A673 (cell line): ENCODE measurements at regions not wholly inside any gene's neighbourhood (a gene's known extent, or its start where the extent isn't known, plus 50 kb on each side); places are given as distances from the start of the nearest gene placed in this dataset.

Experiments used
- BruUV-seq: library from RNA; stranded (reverse); fragments of 400-500 nt; replicated peaks from 2 replicates; lab custom pipeline; 2021; lab: Mats Ljungman, UMichigan
- CTCF ChIA-PET: fragments of 300-600 bp; sonication (Branson Sonifier 250); formaldehyde crosslinking; loops from one replicate; lab custom pipeline; 2022; ENCODE audit warnings: antibody characterized with exemption; lab: Charles Lee
- POLR2A ChIA-PET: fragments of 300-600 bp; sonication (Branson Sonifier 250); formaldehyde crosslinking; loops from one replicate; lab custom pipeline; 2022; ENCODE audit warnings: antibody characterized with exemption; ENCODE audit not compliant: low non-redundant PET; lab: Charles Lee
- DNase-seq: peaks from one replicate; pipeline ENCODE4 v3.0.0-alpha.2; 2015; ENCODE audit warnings: low spot score
- H3K27ac ChIP-seq: fragments of 200-600 bp; sonication (generic); 2 replicates; pipeline ENCODE4 v1.5.1; 2016; ENCODE audit warnings: mixed run types, low read depth, mild to moderate bottlenecking, mixed read lengths, antibody characterized with exemption, low read length; ENCODE audit not compliant: poor library complexity, severe bottlenecking
- H3K27me3 ChIP-seq: fragments of 200-600 bp; sonication (generic); replicated peaks from 2 replicates; pipeline ENCODE4 v1.6.1; 2017; ENCODE audit warnings: mixed run types, low read depth, mild to moderate bottlenecking, mixed read lengths, antibody characterized with exemption, low read length; ENCODE audit not compliant: insufficient read depth, poor library complexity
- H3K36me3 ChIP-seq: fragments of 200-600 bp; sonication (generic); 2 replicates; pipeline ENCODE4 v1.6.1; 2016; ENCODE audit warnings: mixed run types, mild to moderate bottlenecking, mixed read lengths, antibody characterized with exemption, low read length; ENCODE audit not compliant: insufficient read depth, poor library complexity, severe bottlenecking
- H3K4me1 ChIP-seq: fragments of 200-600 bp; sonication (generic); 2 replicates; pipeline ENCODE4 v1.6.1; 2017; ENCODE audit warnings: mixed run types, mild to moderate bottlenecking, mixed read lengths, antibody characterized with exemption, low read length; ENCODE audit not compliant: insufficient read depth, poor library complexity, severe bottlenecking
- H3K4me3 ChIP-seq: fragments of 200-600 bp; sonication (generic); 2 replicates; pipeline ENCODE4 v1.5.1; 2016; ENCODE audit warnings: low read depth, mixed run types, mild to moderate bottlenecking, mixed read lengths, low read length; ENCODE audit not compliant: poor library complexity, severe bottlenecking
- H3K9me3 ChIP-seq: fragments of 200-600 bp; sonication (generic); 2 replicates; pipeline ENCODE4 v1.6.1; 2016; ENCODE audit warnings: mixed run types, low read depth, mild to moderate bottlenecking, mixed read lengths, antibody characterized with exemption, low read length; ENCODE audit not compliant: poor library complexity, severe bottlenecking
- CTCF ChIP-seq: fragments of 300-800, 200-600 bp; sonication (generic); conservative IDR thresholded peaks from 2 replicates; pipeline ENCODE4 v1.5.1; 2017; ENCODE audit warnings: low read depth, mild to moderate bottlenecking, antibody characterized with exemption, low read length, moderate library complexity, mixed read lengths
- EZH2 ChIP-seq: fragments of 200-600 bp; sonication (generic); IDR thresholded peaks from 2 replicates; pipeline ENCODE4 v1.6.1; 2017; ENCODE audit warnings: borderline replicate concordance, low read depth, mild to moderate bottlenecking, mixed read lengths, antibody characterized with exemption, low read length; ENCODE audit not compliant: poor library complexity, severe bottlenecking
- intact Hi-C: fragments of 100-400 bp; cut with micrococcal nuclease; formaldehyde crosslinking; loops from one replicate; pipeline ENCODE4 v1.10.0; 2022; ENCODE audit not compliant: unreplicated experiment

- TF ChIP-seq CTCF (no peak), EZH2 (no peak)
- no TSS peak for BruUV-seq
- POLR2A ChIA-PET, result no interaction called here
- no peaks in the 10 kb centered on the region for H3K9me3 ChIP-seq
- no peak overlapping the region for H3K27ac ChIP-seq
- intact Hi-C loops, result loop anchor here (5.0 kb wide), 1 partner anchor 197 kb away; no protein-coding TSS in a partner anchor
- H3K4me1 ChIP-seq, result peaks cover 34% of the 10 kb centered on the region
- DNase-seq, result peak; percentile 10
- no peak overlapping the region for H3K4me3 ChIP-seq
- CTCF ChIA-PET, result no interaction called here
- H3K36me3 ChIP-seq, result no peaks in the 10 kb centered on the region
- H3K27me3 ChIP-seq, result no peaks in the 10 kb centered on the region
Observed at GRCh38 chr3:190229632-190230424, 92.4 kb downstream of the CLDN1 start.

GRCh38 chr3:190227064-190227463 is 95.2 kb downstream of the CLDN1 start:
- no peaks in the 10 kb centered on the region for H3K36me3 ChIP-seq
- TF ChIP-seq EZH2, result no peak
- no peak for TF ChIP-seq CTCF
- H3K27ac ChIP-seq, result no peak overlapping the region
- H3K9me3 ChIP-seq, result no peaks in the 10 kb centered on the region
- intact Hi-C loops, result loop anchor here (5.0 kb wide), 1 partner anchor 200 kb away; no protein-coding TSS in a partner anchor
- no peak for DNase-seq
- POLR2A ChIA-PET, result no interaction called here
- H3K27me3 ChIP-seq, result no peaks in the 10 kb centered on the region
- BruUV-seq, result no TSS peak
- CTCF ChIA-PET, result interaction anchor here (1.3 kb wide), 1 partner anchor 95 kb away, joined by 7 read pairs; the partner anchor contains the start of gene CLDN1
- H3K4me1 ChIP-seq, result peaks cover 34% of the 10 kb centered on the region
- H3K4me3 ChIP-seq, result no peak overlapping the region

GRCh38 chr3:190224863-190225692 is 97.2 kb downstream of the CLDN1 start:
- POLR2A ChIA-PET, result interaction anchor here (0.6 kb wide), 1 partner anchor 95 kb away, joined by 3 read pairs; no protein-coding TSS in a partner anchor
- Histone ChIP-seq H3K9me3 (no peaks in the 10 kb centered on the region), H3K27ac (peak overlapping the region; percentile 7), H3K4me3 (no peak overlapping the region), H3K27me3 (no peaks in the 10 kb centered on the region), H3K36me3 (no peaks in the 10 kb centered on the region), H3K4me1 (peaks cover 27% of the 10 kb centered on the region)
- intact Hi-C loops, result loop anchor here (2.0 to 5.0 kb wide), 3 partner anchors 98 to 202 kb away; partner anchors contain the start of gene CLDN1
- DNase-seq, result peak; percentile 79
- no peak for TF ChIP-seq EZH2
- peak; percentile 61 for TF ChIP-seq CTCF
- CTCF ChIA-PET, result interaction anchor here (0.5 to 1.9 kb wide), 4 partner anchors 97 to 218 kb away, joined by 3 to 8 read pairs (median 7); partner anchors contain the start of gene CLDN1
- BruUV-seq, result no TSS peak
